ENCODE measurements at regions not wholly inside any gene's neighbourhood (a gene's known extent, or its start where the extent isn't known, plus 50 kb on each side); places are given as distances from the start of the nearest gene placed in this dataset.

- TF ChIP-seq EZH2 (IDR thresholded peaks at IDR 0.05; ENCODE audit: insufficient read depth, low read length) (no peak), CTCF (IDR thresholded peaks at IDR 0.05; ENCODE audit: insufficient read depth, low read depth, low read length) (no peak)
- Mint-ChIP-seq H3K4me3 (ENCODE audit: unreplicated experiment) (no peak overlapping the region), H3K4me1 (ENCODE audit: low read depth, unreplicated experiment) (no peaks in the 10 kb centered on the region), H3K36me3 (ENCODE audit: low read depth, unreplicated experiment) (no peaks in the 10 kb centered on the region), H3K27ac (ENCODE audit: unreplicated experiment) (no peak overlapping the region), H3K9me3 (ENCODE audit: unreplicated experiment) (peaks cover 3% of the 10 kb centered on the region), H3K27me3 (ENCODE audit: low read depth, unreplicated experiment) (peaks cover 20% of the 10 kb centered on the region)
- Histone ChIP-seq H3K36me3 (ENCODE audit: insufficient read depth, low read length) (no peaks in the 10 kb centered on the region), H4K20me1 (ENCODE audit: insufficient read depth, low read length) (no peaks in the 10 kb centered on the region), H3K27ac (ENCODE audit: low read depth, low read length) (no peak overlapping the region), H3K27me3 (ENCODE audit: insufficient read depth, low read length) (no peaks in the 10 kb centered on the region), H3K79me2 (ENCODE audit: insufficient read depth, low read length) (no peaks in the 10 kb centered on the region), H3K9ac (ENCODE audit: low read length) (no peak overlapping the region), H2AFZ (ENCODE audit: low read depth, low read length) (no peak overlapping the region), H3K4me3 (ENCODE audit: insufficient read depth, low read depth, low read length) (no peak overlapping the region), H3K4me2 (ENCODE audit: low read length) (no peak overlapping the region), H3K9me3 (ENCODE audit: insufficient read depth, low read depth, low read length) (no peaks in the 10 kb centered on the region), H3K4me1 (ENCODE audit: insufficient read depth, low read length) (no peaks in the 10 kb centered on the region)
- FAIRE-seq, result no peak
- no peak for DNase-seq (ENCODE audit: low read depth)
Measured at GRCh38 chr1:30462826-30463425, 260.5 kb downstream of the MATN1 start.

GRCh38 chr1:30462166-30462565, 261.2 kb downstream of the MATN1 start:
- Mint-ChIP-seq H3K4me1 (ENCODE audit: low read depth, unreplicated experiment) (no peaks in the 10 kb centered on the region), H3K9me3 (ENCODE audit: unreplicated experiment) (peaks cover 6% of the 10 kb centered on the region), H3K36me3 (ENCODE audit: low read depth, unreplicated experiment) (no peaks in the 10 kb centered on the region), H3K4me3 (ENCODE audit: unreplicated experiment) (no peak overlapping the region), H3K27ac (ENCODE audit: unreplicated experiment) (no peak overlapping the region), H3K27me3 (ENCODE audit: low read depth, unreplicated experiment) (peaks cover 23% of the 10 kb centered on the region)
- H3K9ac ChIP-seq (ENCODE audit: low read length), result no peak overlapping the region
- FAIRE-seq (no peak), DNase-seq (ENCODE audit: low read depth) (no peak)
- no peak for TF ChIP-seq CTCF (IDR thresholded peaks at IDR 0.05; ENCODE audit: insufficient read depth, low read depth, low read length)
- no peak for TF ChIP-seq EZH2 (IDR thresholded peaks at IDR 0.05; ENCODE audit: insufficient read depth, low read length)
- H4K20me1 ChIP-seq (ENCODE audit: insufficient read depth, low read length), result no peaks in the 10 kb centered on the region
- no peaks in the 10 kb centered on the region for H3K27me3 ChIP-seq (ENCODE audit: insufficient read depth, low read length)
- no peak overlapping the region for H2AFZ ChIP-seq (ENCODE audit: low read depth, low read length)
- H3K79me2 ChIP-seq (ENCODE audit: insufficient read depth, low read length), result no peaks in the 10 kb centered on the region
- H3K36me3 ChIP-seq (ENCODE audit: insufficient read depth, low read length), result no peaks in the 10 kb centered on the region
- H3K4me3 ChIP-seq (ENCODE audit: insufficient read depth, low read depth, low read length), result no peak overlapping the region
- H3K27ac ChIP-seq (ENCODE audit: low read depth, low read length), result no peak overlapping the region
- H3K4me1 ChIP-seq (ENCODE audit: insufficient read depth, low read length), result no peaks in the 10 kb centered on the region
- H3K4me2 ChIP-seq (ENCODE audit: low read length), result no peak overlapping the region
- no peaks in the 10 kb centered on the region for H3K9me3 ChIP-seq (ENCODE audit: insufficient read depth, low read depth, low read length)

GRCh38 chr1:30461640-30462039, 261.7 kb downstream of the MATN1 start:
- H3K27me3 Mint-ChIP-seq (ENCODE audit: low read depth, unreplicated experiment), result peaks cover 24% of the 10 kb centered on the region
- Histone ChIP-seq H3K4me3 (ENCODE audit: insufficient read depth, low read depth, low read length) (no peak overlapping the region), H3K79me2 (ENCODE audit: insufficient read depth, low read length) (no peaks in the 10 kb centered on the region), H3K4me2 (ENCODE audit: low read length) (no peak overlapping the region), H3K9me3 (ENCODE audit: insufficient read depth, low read depth, low read length) (no peaks in the 10 kb centered on the region), H4K20me1 (ENCODE audit: insufficient read depth, low read length) (no peaks in the 10 kb centered on the region), H2AFZ (ENCODE audit: low read depth, low read length) (no peak overlapping the region), H3K36me3 (ENCODE audit: insufficient read depth, low read length) (no peaks in the 10 kb centered on the region), H3K9ac (ENCODE audit: low read length) (no peak overlapping the region), H3K27ac (ENCODE audit: low read depth, low read length) (no peak overlapping the region), H3K4me1 (ENCODE audit: insufficient read depth, low read length) (no peaks in the 10 kb centered on the region), H3K27me3 (ENCODE audit: insufficient read depth, low read length) (no peaks in the 10 kb centered on the region)
- H3K36me3 Mint-ChIP-seq (ENCODE audit: low read depth, unreplicated experiment), result no peaks in the 10 kb centered on the region
- no peaks in the 10 kb centered on the region for H3K4me1 Mint-ChIP-seq (ENCODE audit: low read depth, unreplicated experiment)
- peaks cover 6% of the 10 kb centered on the region for H3K9me3 Mint-ChIP-seq (ENCODE audit: unreplicated experiment)
- TF ChIP-seq CTCF (IDR thresholded peaks at IDR 0.05; ENCODE audit: insufficient read depth, low read depth, low read length) (no peak), EZH2 (IDR thresholded peaks at IDR 0.05; ENCODE audit: insufficient read depth, low read length) (no peak)
- H3K27ac Mint-ChIP-seq (ENCODE audit: unreplicated experiment), result no peak overlapping the region
- DNase-seq (ENCODE audit: low read depth) (no peak), FAIRE-seq (no peak)
- no peak overlapping the region for H3K4me3 Mint-ChIP-seq (ENCODE audit: unreplicated experiment)
